ENCODE measurements at regions not wholly inside any gene's neighbourhood (a gene's known extent, or its start where the extent isn't known, plus 50 kb on each side); places are given as distances from the start of the nearest gene placed in this dataset.

GRCh38 chr6:45757443-45758130 lies 258.1 kb downstream of the CLIC5 start:
- in situ Hi-C loops (cut with HindIII; ENCODE audit: low pct_unique_long_range_greater_than_20kb, low sequenced_read_pairs) = no loop called here
- DNase-seq (ENCODE audit: low read depth, low spot score) = no peak

- in situ Hi-C loops (cut with HindIII; ENCODE audit: low pct_unique_long_range_greater_than_20kb, low sequenced_read_pairs) = no loop called here
- no peak for DNase-seq (ENCODE audit: low read depth, low spot score)
These were observed 259.1 kb downstream of the CLIC5 start for GRCh38 chr6:45756606-45757005.

DNA sequence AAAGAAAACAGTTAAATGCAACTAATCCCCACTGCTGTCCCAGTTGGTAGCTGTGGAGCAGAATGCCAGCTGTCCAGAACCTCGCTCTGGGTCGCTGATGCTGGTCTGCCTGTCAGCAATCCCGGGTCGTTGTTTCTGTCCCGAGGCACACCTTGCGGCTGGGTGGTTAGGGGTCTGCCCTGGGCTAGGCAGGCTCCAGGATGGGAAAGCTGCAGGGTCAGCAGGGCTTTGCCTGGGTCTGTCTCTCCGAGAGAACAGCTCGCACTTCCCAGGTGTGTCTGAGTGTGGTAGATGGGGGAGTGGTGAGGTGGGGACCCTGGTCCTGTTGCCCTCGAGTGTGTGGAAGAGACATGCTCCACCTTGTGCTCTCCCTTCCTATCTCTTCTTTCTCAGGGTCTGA lies 261.2 kb downstream of the CLIC5 start:
- in situ Hi-C loops (cut with HindIII; ENCODE audit: low pct_unique_long_range_greater_than_20kb, low sequenced_read_pairs) = no loop called here
- DNase-seq (ENCODE audit: low read depth, low spot score) = no peak

- in situ Hi-C loops (cut with HindIII; ENCODE audit: low pct_unique_long_range_greater_than_20kb, low sequenced_read_pairs) = no loop called here
- DNase-seq (ENCODE audit: low read depth, low spot score) = no peak
These were observed 269.6 kb downstream of the CLIC5 start for GRCh38 chr6:45746046-45746445.

DNA sequence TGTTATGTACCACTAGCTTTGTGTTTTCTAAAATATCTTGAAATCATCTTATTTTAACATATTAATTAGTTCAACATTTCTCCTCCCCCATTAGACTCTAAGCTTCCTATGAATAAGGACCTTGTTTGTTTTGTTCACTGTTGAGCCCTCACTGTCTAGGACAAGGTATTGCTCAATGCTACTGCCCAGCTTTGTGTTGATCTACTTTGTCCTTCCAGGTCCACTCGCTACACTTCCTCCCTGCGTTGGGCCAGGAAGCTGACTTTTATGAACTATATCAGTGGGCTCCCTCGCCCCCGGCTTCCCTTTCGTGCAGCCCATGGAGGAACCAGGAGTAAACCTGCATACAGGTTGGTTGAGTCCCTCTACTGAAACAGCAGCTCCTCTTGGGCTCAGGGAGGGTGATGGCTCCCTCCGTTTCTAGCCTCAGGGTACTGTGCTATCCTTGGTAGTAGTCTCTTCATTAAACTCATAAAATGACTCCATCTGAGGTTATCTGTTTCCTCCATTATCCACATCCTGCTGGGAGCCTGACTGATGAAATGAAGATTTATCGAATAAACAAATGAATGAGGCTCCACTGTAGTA lies 272.5 kb downstream of the CLIC5 start:
- DNase-seq (ENCODE audit: low read depth, low spot score) = peak; percentile 23

GRCh38 chr6:45742591-45742990 lies 273.1 kb downstream of the CLIC5 start:
- in situ Hi-C loops (cut with HindIII; ENCODE audit: low pct_unique_long_range_greater_than_20kb, low sequenced_read_pairs) = no loop called here
- DNase-seq (ENCODE audit: low read depth, low spot score) = no peak

More for the DNA sequence above, 272.5 kb downstream of the CLIC5 start:
- in situ Hi-C loops (cut with HindIII; ENCODE audit: low pct_unique_long_range_greater_than_20kb, low sequenced_read_pairs) = no loop called here

DNA sequence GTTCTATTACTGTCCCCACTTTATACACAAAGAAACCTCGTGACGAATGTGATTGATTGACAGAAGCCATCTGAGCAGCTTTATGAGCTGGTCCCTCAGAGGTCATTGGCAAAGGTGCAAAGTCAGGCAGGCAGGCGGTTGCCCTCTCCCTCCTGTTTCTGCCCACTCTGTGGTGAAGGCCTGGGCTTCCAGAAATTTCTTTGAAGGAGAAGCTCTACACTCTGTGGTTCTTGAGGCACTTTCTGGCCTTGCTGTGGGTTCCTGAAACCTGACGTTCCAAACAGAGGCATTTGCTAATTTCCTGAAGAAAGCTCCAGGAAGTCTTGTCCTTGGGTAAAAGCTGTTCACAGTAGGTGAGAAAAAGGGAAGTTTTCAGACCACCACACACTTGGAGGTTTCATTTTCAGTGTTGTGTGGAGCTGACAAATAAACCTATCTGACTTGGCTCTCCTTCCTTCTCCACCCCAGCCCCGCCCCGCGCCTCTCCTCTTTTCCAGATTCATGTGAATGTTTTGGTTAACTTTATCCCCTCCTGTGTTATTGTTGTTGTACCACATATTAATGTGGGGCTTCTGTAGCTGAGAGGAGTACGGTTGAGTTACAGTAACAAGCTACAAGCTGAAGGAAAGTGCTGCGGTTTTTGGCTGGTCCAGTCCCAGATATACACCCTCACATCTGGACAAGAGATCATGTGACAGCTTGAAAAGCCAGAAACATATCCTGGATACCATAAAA lies 274.1 kb downstream of the CLIC5 start:
- in situ Hi-C loops (cut with HindIII; ENCODE audit: low pct_unique_long_range_greater_than_20kb, low sequenced_read_pairs) = no loop called here
- DNase-seq (ENCODE audit: low read depth, low spot score) = no peak

DNA sequence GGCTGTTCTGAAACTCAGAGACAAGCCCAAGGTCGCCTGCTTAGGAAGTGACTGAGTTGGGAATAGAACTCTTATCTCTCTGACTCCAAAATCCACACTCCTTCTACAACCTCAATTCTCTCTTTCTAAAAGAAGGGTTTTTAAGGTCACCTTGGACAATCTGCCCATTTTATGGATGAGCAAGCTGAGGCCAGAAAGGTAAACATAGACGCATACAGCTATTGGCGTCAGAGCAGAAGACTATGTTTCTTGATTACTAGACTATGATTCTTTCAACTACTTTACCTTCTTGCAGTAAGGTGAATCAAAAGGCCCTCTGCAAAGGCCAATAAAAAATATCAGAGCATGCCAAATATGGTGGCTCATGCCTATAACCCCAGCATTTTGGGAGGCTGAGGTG lies 276.6 kb downstream of the CLIC5 start:
- DNase-seq (ENCODE audit: low read depth, low spot score) = no peak
- in situ Hi-C loops (cut with HindIII; ENCODE audit: low pct_unique_long_range_greater_than_20kb, low sequenced_read_pairs) = no loop called here

DNA sequence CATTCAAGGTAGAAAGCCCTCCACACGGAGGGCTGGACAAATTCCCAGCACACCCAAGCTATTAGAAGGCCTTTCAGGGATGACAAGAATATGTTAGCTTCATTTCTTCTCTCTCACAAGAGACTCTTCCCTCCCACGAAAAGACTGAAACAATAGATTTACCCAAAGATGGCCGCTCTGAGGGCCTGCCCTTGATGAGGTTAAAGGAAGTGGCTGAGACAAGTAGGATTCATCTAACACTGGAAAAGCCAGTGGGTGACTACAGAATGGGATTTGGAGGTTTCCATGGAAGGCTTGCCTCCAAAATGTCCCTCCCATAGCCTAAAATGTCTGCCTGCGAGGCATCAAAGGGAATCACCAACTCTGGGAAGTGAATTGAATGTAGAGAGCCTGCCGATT lies 277.6 kb downstream of the CLIC5 start:
- in situ Hi-C loops (cut with HindIII; ENCODE audit: low pct_unique_long_range_greater_than_20kb, low sequenced_read_pairs) = no loop called here
- no peak for DNase-seq (ENCODE audit: low read depth, low spot score)

DNA sequence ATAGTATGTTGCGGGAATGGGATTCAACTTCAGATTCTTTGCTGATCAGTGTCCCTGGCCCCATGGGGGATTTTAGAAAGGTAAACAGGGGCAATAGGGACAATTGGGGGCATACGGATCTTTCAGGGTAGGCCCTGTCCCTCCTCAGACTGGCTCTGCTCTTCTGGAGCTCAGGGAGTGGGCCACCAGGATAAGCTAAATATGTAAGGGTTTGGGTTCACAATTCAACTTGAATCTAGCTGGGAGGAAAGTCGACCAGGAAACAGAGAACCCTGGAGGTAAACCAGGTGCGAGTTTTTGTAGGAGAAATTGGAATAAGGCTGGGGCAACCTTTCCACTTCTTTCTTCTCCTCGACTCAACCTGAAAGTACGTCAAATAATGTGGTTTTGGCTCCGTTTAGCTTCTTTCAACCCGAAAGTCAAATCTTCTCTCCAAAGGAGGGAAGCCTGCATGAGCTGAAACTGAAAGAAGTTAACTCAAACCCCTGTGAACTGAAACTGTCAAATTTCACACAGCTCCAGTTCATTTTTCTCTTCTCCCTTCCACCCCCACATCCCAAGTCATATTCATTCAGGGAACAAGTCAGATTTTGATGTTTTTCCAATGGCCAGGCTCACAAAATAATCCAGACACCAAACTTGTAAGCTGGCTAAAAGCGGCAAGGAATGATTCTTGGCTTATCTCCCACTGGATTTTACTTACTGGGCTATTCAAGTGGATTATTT lies 278.2 kb downstream of the CLIC5 start:
- no peak for DNase-seq (ENCODE audit: low read depth, low spot score)
- in situ Hi-C loops (cut with HindIII; ENCODE audit: low pct_unique_long_range_greater_than_20kb, low sequenced_read_pairs) = no loop called here

DNA sequence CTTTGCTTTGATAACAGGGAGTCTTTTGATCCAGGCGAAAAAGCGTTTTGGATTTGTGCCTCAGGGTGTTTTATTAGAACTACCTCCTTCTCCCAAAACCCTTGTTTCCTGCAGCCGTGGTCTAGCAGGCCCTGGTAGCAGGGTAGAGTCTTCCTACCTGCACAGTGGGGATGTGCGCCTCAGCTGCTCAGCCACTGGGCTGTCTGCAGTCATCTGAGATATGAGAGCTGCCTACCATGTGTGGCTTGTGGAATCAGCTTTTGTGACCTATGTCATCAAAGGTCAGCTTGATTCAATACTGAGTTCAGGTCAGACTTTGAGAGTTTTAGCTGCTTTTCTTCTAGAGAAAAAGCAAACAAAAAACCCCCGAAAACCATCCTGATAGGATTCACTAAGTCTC lies 279.5 kb downstream of the CLIC5 start:
- in situ Hi-C loops (cut with HindIII; ENCODE audit: low pct_unique_long_range_greater_than_20kb, low sequenced_read_pairs) = no loop called here
- no peak for DNase-seq (ENCODE audit: low read depth, low spot score)

DNA sequence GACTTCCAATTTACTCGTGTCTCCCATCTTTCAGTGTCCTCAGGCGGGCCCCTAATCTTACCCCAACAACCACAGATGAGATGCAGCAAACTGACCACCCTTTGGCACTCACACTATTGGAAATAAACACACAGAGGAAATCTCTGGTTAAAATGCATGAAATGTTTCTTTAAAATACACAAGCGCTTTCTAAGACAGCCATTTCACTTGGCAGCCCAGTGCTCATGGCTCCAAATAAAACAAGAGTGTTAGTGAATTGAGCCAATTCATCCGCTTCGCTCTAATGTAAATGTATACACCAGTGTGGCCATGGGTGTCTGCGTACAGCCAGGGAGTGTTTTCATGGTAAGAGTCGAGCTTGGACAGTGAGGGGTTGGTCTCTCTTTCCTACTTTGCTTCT lies 282.9 kb downstream of the CLIC5 start:
- no peak for DNase-seq (ENCODE audit: low read depth, low spot score)
- in situ Hi-C loops (cut with HindIII; ENCODE audit: low pct_unique_long_range_greater_than_20kb, low sequenced_read_pairs) = no loop called here

GRCh38 chr6:45730232-45730631 lies 285.4 kb downstream of the CLIC5 start:
- in situ Hi-C loops (cut with HindIII; ENCODE audit: low pct_unique_long_range_greater_than_20kb, low sequenced_read_pairs) = no loop called here
- DNase-seq (ENCODE audit: low read depth, low spot score) = no peak

GRCh38 chr6:45728674-45729073 lies 287.0 kb downstream of the CLIC5 start:
- in situ Hi-C loops (cut with HindIII; ENCODE audit: low pct_unique_long_range_greater_than_20kb, low sequenced_read_pairs) = no loop called here
- peak; percentile 80 for DNase-seq (ENCODE audit: low read depth, low spot score)

DNA sequence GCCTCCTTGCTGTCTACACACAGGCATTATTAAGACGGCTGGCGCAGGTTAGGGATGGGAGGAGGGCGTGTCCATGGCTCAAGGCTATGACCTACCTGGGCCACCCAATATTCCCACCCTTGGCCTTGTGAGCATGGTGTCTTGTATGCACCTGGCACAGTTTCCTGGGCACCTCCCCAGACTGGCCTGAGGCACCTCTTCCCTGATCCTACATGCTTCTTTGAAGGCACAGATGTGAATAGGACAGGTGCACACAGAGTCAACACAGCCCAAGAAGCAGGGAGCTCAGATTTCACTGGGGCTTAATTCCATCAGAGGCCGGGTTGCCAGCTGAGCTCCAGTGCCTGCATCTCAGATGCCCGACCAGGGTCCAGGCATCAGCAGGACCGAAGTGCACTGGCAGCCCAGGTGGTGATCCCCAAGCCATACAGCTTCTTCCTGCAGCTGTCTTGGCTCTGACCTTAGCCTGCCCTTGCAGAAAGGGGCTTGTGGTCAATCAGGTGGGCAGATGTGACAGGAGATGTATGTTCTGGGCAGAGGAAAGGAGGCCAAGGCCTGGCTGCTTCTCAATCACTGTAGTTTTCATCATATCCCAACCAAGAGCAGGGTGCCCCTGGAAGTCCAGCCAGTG lies 287.7 kb downstream of the CLIC5 start:
- DNase-seq (ENCODE audit: low read depth, low spot score) = no peak
- in situ Hi-C loops (cut with HindIII; ENCODE audit: low pct_unique_long_range_greater_than_20kb, low sequenced_read_pairs) = no loop called here

GRCh38 chr6:45727228-45727627 lies 288.4 kb downstream of the CLIC5 start:
- no peak for DNase-seq (ENCODE audit: low read depth, low spot score)
- in situ Hi-C loops (cut with HindIII; ENCODE audit: low pct_unique_long_range_greater_than_20kb, low sequenced_read_pairs) = no loop called here

GRCh38 chr6:45726444-45726843 lies 289.2 kb downstream of the CLIC5 start:
- no peak for DNase-seq (ENCODE audit: low read depth, low spot score)
- in situ Hi-C loops (cut with HindIII; ENCODE audit: low pct_unique_long_range_greater_than_20kb, low sequenced_read_pairs) = no loop called here

DNA sequence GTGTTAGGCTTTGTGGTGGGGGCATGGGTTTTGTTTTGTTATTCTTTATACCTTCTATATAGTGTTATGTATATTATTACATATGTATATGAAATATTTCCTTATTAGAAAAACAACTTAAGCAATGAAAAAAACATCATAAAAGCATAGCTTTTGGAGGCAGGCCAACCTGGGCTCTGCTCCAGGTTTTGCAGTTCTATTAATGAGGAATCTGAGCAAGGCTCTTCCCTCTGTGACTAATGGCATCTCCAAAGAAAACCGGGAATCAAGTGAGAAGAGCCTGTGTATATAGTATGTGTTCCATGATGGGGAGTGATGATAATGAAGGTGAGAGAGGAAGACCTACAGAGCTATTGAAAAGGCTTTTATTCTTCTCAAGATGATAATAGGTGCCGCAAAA lies 291.1 kb downstream of the CLIC5 start:
- in situ Hi-C loops (cut with HindIII; ENCODE audit: low pct_unique_long_range_greater_than_20kb, low sequenced_read_pairs) = no loop called here

More for the DNA sequence above, 291.1 kb downstream of the CLIC5 start:
- DNase-seq (ENCODE audit: low read depth, low spot score) = no peak
